ENCODE measurements at regions not wholly inside any gene's neighbourhood (a gene's known extent, or its start where the extent isn't known, plus 50 kb on each side); places are given as distances from the start of the nearest gene placed in this dataset.

- TF ChIP-seq GATA3 (IDR thresholded peaks at IDR 0.05; ENCODE audit: low read depth, low read length) (no peak), GATA2 (IDR thresholded peaks at IDR 0.05; ENCODE audit: low read depth, low read length) (no peak)
Observed at GRCh38 chr1:10932088-10932487, 80.4 kb upstream of the TARDBP start.

Data from SH-SY5Y (cell line).